ENCODE measurements at regions not wholly inside any gene's neighbourhood (a gene's known extent, or its start where the extent isn't known, plus 50 kb on each side); places are given as distances from the start of the nearest gene placed in this dataset.
"Not testable (repeated sequence)": the region's sequence is repeated elsewhere in the genome, so short reads cannot be mapped to it uniquely, and the experiment has no call there.

GRCh38 chr3:144810160-144810559, 838.5 kb downstream of the DIPK2A start:
- DNase-seq, result no peak

- DNase-seq, result no peak
These were observed 844.0 kb downstream of the DIPK2A start for GRCh38 chr3:144815655-144816054.

DNA sequence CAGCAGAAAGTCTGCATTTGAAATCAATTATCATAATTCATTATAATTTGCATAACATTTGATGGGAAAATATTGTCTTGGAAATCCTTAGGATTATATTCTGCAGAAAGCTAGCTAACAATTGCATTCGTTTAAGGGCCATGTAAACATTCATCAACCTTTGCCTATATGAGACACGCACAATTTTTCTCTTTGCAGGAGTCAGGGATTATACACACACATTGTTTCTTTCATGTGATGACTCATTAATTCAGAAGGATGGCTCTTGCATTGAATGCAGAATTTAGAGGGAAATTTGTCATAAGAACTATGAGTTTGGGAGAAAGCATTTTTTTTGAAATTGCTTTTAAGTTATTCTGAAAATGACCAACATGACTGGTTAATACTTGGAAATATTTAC, 844.7 kb downstream of the DIPK2A start:
- DNase-seq, result no peak

GRCh38 chr3:144818973-144819372, 847.4 kb downstream of the DIPK2A start:
- DNase-seq, result no peak

- DNase-seq, result not testable (repeated sequence)
These were observed 848.6 kb downstream of the DIPK2A start for GRCh38 chr3:144820232-144820631.

GRCh38 chr3:144820726-144821125, 849.1 kb downstream of the DIPK2A start:
- DNase-seq, result no peak

GRCh38 chr3:144821583-144821982, 850.0 kb downstream of the DIPK2A start:
- no peak for DNase-seq

GRCh38 chr3:144822671-144823070, 851.0 kb downstream of the DIPK2A start:
- DNase-seq, result no peak

- DNase-seq, result no peak
These were observed 860.5 kb downstream of the DIPK2A start for GRCh38 chr3:144831955-144832716.

DNA sequence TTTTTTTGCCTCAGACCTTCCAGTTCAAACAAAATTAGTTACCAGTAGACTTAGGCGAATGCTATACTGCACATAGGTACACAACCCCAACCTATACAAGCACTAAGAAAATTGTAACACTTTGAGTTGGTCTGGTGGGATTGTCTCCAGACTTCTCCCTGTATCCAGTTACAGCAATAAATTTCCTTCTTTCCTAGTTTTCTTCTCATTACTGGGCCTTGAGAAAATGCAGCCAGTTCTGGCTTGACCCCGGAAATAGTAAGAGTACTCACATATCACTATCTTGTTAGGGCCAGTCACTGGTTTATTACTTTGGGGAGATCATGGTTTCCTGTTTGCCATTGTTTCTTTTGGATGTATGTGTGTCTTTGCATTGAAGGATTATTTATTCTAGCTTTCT, 868.4 kb downstream of the DIPK2A start:
- DNase-seq, result no peak

- no peak for DNase-seq
These were observed 869.2 kb downstream of the DIPK2A start for GRCh38 chr3:144840866-144841265.

GRCh38 chr3:144843099-144843498, 871.5 kb downstream of the DIPK2A start:
- no peak for DNase-seq

- DNase-seq, result no peak
These were observed 881.4 kb downstream of the DIPK2A start for GRCh38 chr3:144852999-144853398.

- DNase-seq, result not testable (repeated sequence)
These were observed 882.4 kb downstream of the DIPK2A start for GRCh38 chr3:144854020-144854419.

GRCh38 chr3:144859161-144859560, 887.5 kb downstream of the DIPK2A start:
- no peak for DNase-seq

DNA sequence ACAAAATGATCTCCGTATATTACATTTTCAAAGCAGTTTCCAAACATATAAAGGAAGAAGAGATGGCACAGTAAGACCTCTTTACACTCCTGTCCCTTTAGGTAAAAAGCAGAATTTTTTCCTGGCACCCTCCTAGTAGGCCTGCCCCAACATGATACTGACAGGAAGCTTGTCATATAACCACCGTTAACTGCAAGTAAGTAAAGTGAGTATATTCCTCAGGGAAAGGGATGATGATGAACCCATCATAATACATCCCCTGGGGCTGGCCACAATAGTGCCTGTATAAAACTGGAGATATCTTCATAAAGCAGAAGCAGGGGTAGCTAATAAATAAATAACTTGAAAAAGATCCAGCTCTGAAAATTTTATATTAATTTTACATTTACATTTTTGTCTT, 893.0 kb downstream of the DIPK2A start:
- no peak for DNase-seq

DNA sequence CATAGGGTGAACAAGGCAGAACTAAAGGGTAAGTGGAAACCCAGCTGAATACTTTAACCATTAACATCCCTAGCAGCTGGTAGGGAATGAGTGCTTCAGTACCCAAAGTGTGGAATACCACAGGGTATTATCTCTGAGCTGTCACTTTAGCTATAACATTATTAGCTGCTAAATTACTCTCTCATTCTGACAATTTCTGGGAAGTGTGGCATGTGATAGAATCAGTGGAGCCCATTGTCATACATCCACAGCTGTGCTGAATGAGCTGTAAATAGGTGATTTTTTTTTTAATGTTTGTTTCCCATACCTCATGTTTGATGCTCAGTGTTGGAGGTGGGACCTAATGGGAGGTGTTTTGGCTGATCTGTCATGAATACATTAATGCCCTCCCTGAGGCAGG, 894.3 kb downstream of the DIPK2A start:
- no peak for DNase-seq

DNA sequence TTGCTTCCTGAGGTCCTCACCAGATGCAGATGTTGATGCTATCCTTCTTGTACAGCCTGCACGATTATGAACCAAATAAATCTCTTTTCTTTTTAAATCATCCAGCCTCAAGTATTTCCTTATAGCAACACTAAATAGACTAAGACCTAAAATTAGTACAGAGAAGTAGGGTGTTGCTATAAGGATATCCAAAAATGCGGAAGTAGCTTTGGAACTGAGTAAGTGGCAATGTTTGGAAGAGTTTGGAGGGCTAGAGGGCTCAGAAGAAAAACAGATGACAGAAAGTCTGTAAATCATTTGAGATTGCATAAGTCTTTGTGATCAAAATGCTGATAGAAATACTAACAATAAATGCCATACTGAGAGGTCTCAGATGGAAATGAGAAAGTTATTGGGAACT, 894.9 kb downstream of the DIPK2A start:
- no peak for DNase-seq

DNA sequence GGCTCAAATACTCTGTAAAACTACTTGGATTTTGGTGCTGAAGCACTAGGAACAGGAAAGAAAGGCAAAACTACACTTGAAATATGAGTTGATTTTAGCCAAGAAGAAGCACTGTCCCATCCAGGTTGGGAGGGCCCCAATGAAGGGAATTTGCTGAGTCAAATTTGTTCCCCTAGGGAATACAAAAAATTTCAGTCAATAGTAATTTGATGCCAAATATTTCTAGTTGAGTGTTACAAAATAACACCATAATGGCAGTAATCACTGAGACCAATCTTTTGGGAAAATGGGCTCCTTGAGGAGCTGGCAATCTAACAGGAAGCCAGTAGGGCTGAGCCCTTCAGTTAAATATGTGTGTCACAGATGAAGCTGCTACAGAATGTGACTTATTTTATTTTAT, 896.9 kb downstream of the DIPK2A start:
- no peak for DNase-seq

- no peak for DNase-seq
These were observed 901.4 kb downstream of the DIPK2A start for GRCh38 chr3:144873066-144873465.

- DNase-seq, result no peak
These were observed 903.6 kb downstream of the DIPK2A start for GRCh38 chr3:144875211-144875610.

DNA sequence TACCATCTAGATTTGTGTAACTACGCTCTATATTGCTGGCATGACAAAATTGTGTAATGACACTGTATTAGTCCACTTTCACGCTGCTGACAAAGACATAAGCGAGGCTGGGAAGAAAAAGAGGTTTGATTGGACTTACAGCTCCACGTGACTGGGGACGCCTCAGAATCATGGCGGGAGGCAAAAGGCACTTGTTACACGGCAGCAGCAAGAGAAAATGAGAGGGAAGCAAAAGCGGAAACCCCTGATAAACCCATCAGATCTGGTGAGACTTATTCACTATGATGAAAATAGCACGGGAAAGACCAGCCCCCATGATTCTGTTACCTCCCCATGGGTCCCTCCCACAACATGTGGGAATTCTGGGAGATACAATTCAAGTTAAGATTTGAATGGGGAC, 905.7 kb downstream of the DIPK2A start:
- no peak for DNase-seq

- no peak for DNase-seq
These were observed 908.1 kb downstream of the DIPK2A start for GRCh38 chr3:144879701-144880100.

DNA sequence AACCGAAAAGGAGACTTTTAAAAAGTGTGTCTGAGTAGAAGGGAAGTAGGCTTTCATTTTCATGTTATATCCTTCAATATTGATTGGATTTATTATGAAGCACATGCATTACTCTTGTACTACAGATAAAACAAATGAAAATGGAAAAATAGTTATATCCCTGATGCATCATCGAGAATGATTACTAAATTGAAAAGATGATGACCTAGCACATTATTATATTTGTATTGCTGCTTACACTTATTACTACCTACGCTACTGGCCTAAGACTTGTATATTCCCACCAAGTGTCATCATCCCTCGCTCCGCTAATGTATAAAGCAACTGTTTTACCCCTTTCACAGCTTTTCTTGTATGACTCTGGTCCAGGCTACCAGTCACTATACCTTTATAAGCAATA, 922.4 kb downstream of the DIPK2A start:
- no peak for DNase-seq
